ENCODE measurements at regions not wholly inside any gene's neighbourhood (a gene's known extent, or its start where the extent isn't known, plus 50 kb on each side); places are given as distances from the start of the nearest gene placed in this dataset.

- Histone ChIP-seq H3K4me1 (ENCODE audit: control insufficient read depth, extremely low read depth, insufficient read depth, low read length) (no peaks in the 10 kb centered on the region), H2AFZ (ENCODE audit: control insufficient read depth, low read length) (no peak overlapping the region), H3K79me2 (ENCODE audit: control insufficient read depth, insufficient read depth, low read length) (no peaks in the 10 kb centered on the region), H3K9me1 (ENCODE audit: control insufficient read depth, extremely low read depth, insufficient read depth, low read length) (no peaks in the 10 kb centered on the region), H3K27ac (ENCODE audit: control insufficient read depth, insufficient read depth, low read length) (no peak overlapping the region), H4K20me1 (ENCODE audit: control insufficient read depth, extremely low read depth, insufficient read depth, low read length) (no peaks in the 10 kb centered on the region), H3K9ac (ENCODE audit: control insufficient read depth, extremely low read depth, insufficient read depth, low read length) (no peak overlapping the region), H3K36me3 (ENCODE audit: control insufficient read depth in 2 of 2, extremely low read depth in 1 of 2, insufficient read depth in 2 of 2, low read length in 2 of 2) (no peaks in the 10 kb centered on the region), H3K9me3 (ENCODE audit: control insufficient read depth, low read depth, low read length) (no peaks in the 10 kb centered on the region), H3K4me2 (ENCODE audit: control insufficient read depth, extremely low read depth, insufficient read depth, low read depth, low read length) (no peak overlapping the region), H3K27me3 (ENCODE audit: control insufficient read depth, extremely low read depth, insufficient read depth, low read length) (no peaks in the 10 kb centered on the region), H3K4me3 (ENCODE audit: control insufficient read depth in 2 of 3, extremely low read depth in 1 of 3, insufficient read depth in 2 of 3, low read depth in 1 of 3, low read length in 3 of 3) (no peak overlapping the region)
- dilution Hi-C loops (cut with MboI; ENCODE audit: extremely low pct_ligation_motif_present, low sequenced_read_pairs): no loop called here
- TF ChIP-seq, protein P1, sequence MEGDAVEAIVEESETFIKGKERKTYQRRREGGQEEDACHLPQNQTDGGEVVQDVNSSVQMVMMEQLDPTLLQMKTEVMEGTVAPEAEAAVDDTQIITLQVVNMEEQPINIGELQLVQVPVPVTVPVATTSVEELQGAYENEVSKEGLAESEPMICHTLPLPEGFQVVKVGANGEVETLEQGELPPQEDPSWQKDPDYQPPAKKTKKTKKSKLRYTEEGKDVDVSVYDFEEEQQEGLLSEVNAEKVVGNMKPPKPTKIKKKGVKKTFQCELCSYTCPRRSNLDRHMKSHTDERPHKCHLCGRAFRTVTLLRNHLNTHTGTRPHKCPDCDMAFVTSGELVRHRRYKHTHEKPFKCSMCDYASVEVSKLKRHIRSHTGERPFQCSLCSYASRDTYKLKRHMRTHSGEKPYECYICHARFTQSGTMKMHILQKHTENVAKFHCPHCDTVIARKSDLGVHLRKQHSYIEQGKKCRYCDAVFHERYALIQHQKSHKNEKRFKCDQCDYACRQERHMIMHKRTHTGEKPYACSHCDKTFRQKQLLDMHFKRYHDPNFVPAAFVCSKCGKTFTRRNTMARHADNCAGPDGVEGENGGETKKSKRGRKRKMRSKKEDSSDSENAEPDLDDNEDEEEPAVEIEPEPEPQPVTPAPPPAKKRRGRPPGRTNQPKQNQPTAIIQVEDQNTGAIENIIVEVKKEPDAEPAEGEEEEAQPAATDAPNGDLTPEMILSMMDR (optimal IDR thresholded peaks at IDR 0.05 in 1 of 3, IDR thresholded peaks at IDR 0.05 in 1 of 3, conservative IDR thresholded peaks at IDR 0.05 in 1 of 3; ENCODE audit: extremely low read depth in 1 of 3, insufficient read depth in 2 of 3, low read length in 3 of 3): no peak
- no peak for TF ChIP-seq EZH2 (IDR thresholded peaks at IDR 0.05; ENCODE audit: low read length)
- FAIRE-seq (no peak), DNase-seq (ENCODE audit: low read depth, low spot score) (no peak)
These were observed 431.6 kb upstream of the FSHR start for GRCh38 chr2:49585921-49586320.

DNA sequence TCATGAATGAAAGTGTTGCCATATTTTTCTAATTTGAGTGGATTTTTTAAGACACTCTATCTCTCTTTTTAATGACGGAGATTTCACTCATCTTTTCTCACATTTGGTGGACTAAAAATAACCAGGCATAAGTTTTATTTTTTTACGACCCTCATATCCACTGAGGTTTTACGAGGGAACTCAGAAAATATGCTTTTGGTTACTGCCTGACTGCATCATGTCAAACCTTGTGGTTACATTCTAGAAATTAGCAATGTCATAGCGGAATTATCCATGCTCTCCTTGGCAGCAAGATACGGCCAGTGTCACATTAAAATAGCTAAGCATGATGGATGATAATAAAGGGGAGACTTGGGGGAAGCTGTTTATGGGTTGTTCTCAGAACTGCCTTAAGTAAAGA lies 428.6 kb upstream of the FSHR start:
- Histone ChIP-seq H3K4me2 (ENCODE audit: control insufficient read depth, extremely low read depth, insufficient read depth, low read depth, low read length) (no peak overlapping the region), H2AFZ (ENCODE audit: control insufficient read depth, low read length) (no peak overlapping the region), H4K20me1 (ENCODE audit: control insufficient read depth, extremely low read depth, insufficient read depth, low read length) (no peaks in the 10 kb centered on the region), H3K27ac (ENCODE audit: control insufficient read depth, insufficient read depth, low read length) (no peak overlapping the region), H3K4me1 (ENCODE audit: control insufficient read depth, extremely low read depth, insufficient read depth, low read length) (no peaks in the 10 kb centered on the region), H3K9me1 (ENCODE audit: control insufficient read depth, extremely low read depth, insufficient read depth, low read length) (no peaks in the 10 kb centered on the region), H3K27me3 (ENCODE audit: control insufficient read depth, extremely low read depth, insufficient read depth, low read length) (no peaks in the 10 kb centered on the region), H3K9me3 (ENCODE audit: control insufficient read depth, low read depth, low read length) (no peaks in the 10 kb centered on the region), H3K9ac (ENCODE audit: control insufficient read depth, extremely low read depth, insufficient read depth, low read length) (no peak overlapping the region), H3K79me2 (ENCODE audit: control insufficient read depth, insufficient read depth, low read length) (no peaks in the 10 kb centered on the region), H3K4me3 (ENCODE audit: control insufficient read depth in 2 of 3, extremely low read depth in 1 of 3, insufficient read depth in 2 of 3, low read depth in 1 of 3, low read length in 3 of 3) (no peak overlapping the region), H3K36me3 (ENCODE audit: control insufficient read depth in 2 of 2, extremely low read depth in 1 of 2, insufficient read depth in 2 of 2, low read length in 2 of 2) (no peaks in the 10 kb centered on the region)
- TF ChIP-seq EZH2 (IDR thresholded peaks at IDR 0.05; ENCODE audit: low read length): no peak
- TF ChIP-seq, protein P1 (optimal IDR thresholded peaks at IDR 0.05 in 1 of 3, IDR thresholded peaks at IDR 0.05 in 1 of 3, conservative IDR thresholded peaks at IDR 0.05 in 1 of 3; ENCODE audit: extremely low read depth in 1 of 3, insufficient read depth in 2 of 3, low read length in 3 of 3): no peak
- DNase-seq (ENCODE audit: low read depth, low spot score): no peak
- FAIRE-seq: no peak
- dilution Hi-C loops (cut with MboI; ENCODE audit: extremely low pct_ligation_motif_present, low sequenced_read_pairs): no loop called here
